GM18858 (cell line): ENCODE measurements at regions not wholly inside any gene's neighbourhood (a gene's known extent, or its start where the extent isn't known, plus 50 kb on each side); places are given as distances from the start of the nearest gene placed in this dataset.
"Not testable (repeated sequence)": the region's sequence is repeated elsewhere in the genome, so short reads cannot be mapped to it uniquely, and the experiment has no call there.

Experiments used
- ATAC-seq: cut with Tn5 transposase; IDR thresholded peaks from one replicate; pipeline ENCODE4 v1.9.1; 2021; ENCODE audit not compliant: unreplicated experiment

GRCh38 chr10:25707976-25708671, 225.9 kb upstream of the MYO3A start:
- no peak for ATAC-seq

DNA sequence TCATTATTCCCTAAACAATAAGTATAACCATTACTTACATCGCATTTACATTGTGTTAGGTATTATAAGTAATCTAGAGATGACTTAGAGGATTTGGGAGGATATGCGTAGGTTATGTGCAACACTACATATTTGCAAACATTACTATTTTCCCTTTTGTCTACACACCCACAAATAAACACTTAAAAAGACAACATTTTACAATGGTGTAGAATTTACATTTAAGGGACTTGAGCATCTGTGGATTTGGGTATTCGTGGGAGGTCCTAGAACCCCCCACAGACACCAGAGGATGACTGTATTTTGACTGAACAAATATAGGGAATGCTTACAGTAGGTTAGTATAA, 220.2 kb upstream of the MYO3A start:
- no peak for ATAC-seq

GRCh38 chr10:25724241-25724640, 209.8 kb upstream of the MYO3A start:
- no peak for ATAC-seq

DNA sequence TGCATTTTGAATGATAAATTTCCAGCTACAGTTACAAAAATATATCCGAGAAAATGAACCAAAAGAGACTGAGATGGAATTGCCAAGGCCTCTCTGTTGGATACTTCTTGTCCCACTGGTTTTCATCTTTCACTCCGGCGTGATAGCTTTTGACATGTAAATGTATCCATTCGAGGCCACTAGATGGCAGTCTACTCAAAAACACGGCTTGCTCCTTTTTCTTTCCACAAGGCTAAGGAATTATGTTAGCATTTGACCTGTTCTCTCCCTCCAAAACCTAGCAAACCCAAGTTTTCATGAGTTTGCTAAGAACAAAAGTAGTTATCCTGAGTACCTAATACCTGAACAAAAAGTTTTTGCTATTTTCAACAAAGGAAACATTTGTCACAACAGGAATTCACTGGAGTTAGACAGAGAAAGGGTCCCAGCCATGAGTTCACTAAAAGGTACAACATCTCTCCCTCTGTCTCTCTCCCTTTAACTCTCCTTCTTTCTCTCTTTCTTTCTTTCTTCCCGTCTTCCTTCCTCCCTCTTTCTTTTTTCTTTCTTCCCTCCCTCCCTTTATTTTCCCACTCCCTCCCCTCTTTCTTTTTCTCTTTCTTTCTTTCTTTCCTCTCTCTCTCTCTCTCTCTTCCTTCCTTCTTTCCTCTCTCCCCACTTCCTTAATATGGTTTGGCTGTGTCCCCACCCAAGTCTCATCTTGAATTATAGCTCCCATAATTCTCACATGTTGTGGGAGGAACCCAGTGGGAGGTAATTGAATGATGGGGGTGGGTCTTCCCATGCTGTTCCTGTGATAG, 207.9 kb upstream of the MYO3A start:
- ATAC-seq, result peak; percentile 58

GRCh38 chr10:25738776-25739175, 195.3 kb upstream of the MYO3A start:
- ATAC-seq, result no peak

DNA sequence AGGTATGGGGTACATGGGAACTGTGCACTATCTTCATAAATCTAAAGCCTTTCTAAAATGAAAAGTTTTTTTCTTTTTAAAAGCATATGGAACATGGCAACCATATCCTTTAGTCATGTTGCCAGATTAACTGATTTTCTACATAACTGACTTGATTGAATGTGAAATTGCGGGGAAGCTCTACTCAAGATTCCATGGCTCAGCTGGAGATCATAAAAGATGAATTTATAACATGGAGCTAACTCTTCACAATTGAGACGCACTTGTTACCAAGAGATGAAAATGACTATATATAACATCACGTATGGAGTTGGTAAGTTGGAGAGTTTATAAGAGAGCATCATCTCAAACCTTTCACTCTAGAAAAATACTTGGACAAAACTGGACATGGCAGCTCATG, 190.2 kb upstream of the MYO3A start:
- no peak for ATAC-seq

DNA sequence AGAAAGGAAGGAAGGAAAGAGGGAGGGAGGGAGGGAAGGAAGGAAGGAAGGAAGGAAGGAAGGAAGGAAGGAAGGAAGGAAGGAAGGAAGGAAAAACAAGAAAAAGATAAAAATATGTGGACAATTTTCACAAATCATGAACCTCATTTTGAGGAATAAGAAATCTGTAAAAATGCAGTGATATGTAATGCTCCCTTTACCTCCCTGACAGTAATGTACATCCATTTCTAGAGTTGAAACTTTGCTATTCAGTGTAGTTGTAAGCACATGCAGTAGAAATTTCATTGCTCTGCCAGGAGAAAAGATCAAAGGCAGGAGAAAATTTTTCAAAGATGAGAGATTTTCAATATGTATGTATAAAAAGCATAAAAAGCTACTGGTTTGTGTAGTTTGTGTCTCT, 189.5 kb upstream of the MYO3A start:
- ATAC-seq, result no peak

DNA sequence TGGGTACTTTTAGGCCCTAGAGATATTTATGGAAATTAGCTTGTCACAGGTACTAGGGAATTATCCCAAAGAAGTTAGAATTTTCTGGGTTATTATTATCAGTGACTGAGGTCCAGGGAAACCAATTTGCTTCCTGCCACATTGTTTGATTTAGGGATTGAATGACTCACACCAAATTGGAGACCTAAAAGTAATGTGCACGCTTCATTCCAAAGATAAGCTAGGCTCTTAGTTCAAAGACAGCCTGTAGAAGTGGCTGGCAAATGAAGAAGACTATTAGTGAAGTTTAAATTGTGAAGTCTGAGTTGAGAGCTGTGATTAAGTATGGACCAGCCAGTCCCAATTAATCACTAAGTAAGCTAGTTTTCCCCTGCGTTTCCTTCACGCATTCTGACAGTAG, 188.1 kb upstream of the MYO3A start:
- no peak for ATAC-seq

DNA sequence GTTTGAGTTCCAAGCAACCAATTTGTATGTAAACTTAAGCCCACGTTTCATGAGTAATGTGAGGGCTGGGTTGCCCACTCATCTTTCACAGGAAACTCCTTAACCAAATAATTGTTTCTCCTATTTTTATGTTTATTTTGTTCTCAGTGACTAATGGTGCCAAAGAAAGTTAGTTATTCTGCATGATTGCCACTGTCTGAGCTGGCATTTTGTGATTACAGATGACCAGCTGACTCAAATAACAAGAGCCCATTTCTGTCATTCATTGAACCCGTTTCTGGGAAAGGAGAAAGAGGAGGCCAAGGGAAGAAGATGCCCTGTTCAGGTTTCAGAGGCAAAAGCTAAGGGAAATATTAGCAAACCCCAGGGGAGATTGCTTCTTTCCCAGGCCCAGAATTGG, 186.9 kb upstream of the MYO3A start:
- ATAC-seq, result no peak

DNA sequence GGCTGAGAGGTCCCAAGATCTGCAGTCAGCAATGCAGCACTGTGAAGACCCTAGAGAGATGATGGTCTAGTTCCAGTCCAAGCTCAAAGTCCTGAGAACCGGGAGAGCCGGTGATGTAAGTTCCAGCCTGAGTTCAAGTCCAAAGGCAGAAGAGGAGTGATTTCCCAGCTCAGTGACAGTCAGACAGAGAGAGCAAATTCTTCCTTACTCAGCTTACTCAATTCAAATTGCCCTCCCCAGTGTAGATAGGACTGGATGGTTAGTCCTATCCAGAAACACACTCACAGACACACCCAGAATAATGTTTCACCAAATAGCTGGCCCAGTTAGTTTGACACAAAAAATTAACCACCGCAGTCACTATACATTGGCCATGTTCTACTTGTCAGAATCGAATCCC, 185.5 kb upstream of the MYO3A start:
- ATAC-seq, result no peak

- no peak for ATAC-seq
Observed at GRCh38 chr10:25753776-25754175, 180.3 kb upstream of the MYO3A start.

GRCh38 chr10:25755874-25756273, 178.2 kb upstream of the MYO3A start:
- not testable (repeated sequence) for ATAC-seq

- no peak for ATAC-seq
Observed at GRCh38 chr10:25756784-25757183, 177.2 kb upstream of the MYO3A start.

GRCh38 chr10:25758041-25758457, 176.0 kb upstream of the MYO3A start:
- no peak for ATAC-seq

DNA sequence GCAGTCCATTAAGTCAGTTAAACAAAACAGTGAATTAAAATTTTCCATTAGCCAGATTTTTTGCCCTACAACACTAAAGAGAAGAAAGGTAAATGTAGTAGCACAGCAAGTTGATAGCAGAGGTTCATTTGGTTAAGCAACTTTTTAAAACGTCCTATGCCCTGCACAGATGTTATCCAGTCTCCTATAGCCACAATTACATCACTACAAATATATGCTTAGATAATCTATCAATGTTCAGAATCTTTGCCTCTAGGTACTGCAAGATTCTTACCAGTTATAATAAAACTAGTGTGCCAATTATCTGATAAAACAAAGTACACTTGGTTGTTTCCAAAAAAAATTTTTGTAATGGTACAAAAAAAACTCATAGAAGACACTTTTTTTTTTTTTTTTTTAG, 175.5 kb upstream of the MYO3A start:
- no peak for ATAC-seq

GRCh38 chr10:25761937-25762336, 172.1 kb upstream of the MYO3A start:
- ATAC-seq, result no peak

DNA sequence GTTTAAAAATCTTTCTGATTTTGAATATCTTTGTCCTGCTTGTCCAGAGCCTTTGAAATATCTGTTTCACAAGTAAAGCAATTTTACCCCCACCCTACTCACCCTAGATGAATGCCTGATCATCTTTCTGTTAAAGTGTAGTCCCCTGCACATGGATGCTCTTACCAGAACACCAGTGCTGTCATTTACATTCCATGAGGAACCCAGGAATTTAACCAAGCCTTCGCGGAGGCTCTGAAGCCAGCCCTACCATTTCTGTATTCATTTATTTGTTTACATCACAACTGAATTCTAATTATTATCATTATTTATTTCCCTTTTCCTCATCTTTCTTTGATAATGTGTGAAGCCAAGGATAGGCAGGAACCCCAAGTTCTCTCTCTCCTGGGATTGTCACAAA, 167.8 kb upstream of the MYO3A start:
- ATAC-seq, result no peak

GRCh38 chr10:25766687-25767221, 167.3 kb upstream of the MYO3A start:
- ATAC-seq, result no peak

GRCh38 chr10:25768167-25768566, 165.9 kb upstream of the MYO3A start:
- no peak for ATAC-seq

GRCh38 chr10:25778646-25779045, 155.4 kb upstream of the MYO3A start:
- no peak for ATAC-seq

DNA sequence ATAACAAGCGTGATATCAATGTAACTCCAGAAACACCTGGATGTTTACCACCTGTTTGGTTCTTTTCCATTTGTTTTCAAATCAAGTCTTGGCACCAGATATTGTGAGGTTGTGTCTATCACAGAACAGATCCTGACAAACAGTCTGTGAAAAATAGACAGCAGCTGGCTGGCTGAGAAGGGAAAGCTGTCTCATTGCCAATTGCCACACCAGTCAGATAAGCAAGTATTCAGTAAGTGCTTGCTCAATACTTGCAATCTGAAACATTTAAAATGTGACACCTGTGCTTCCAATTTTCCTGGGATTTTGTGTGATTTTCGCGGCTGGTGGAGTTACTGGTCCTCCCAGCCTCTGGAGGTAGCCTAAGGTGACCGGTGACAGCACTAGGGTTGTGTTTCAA, 147.9 kb upstream of the MYO3A start:
- no peak for ATAC-seq

GRCh38 chr10:25786899-25787298, 147.1 kb upstream of the MYO3A start:
- ATAC-seq, result no peak
